GM23338 (cell line): ENCODE measurements at regions not wholly inside any gene's neighbourhood (a gene's known extent, or its start where the extent isn't known, plus 50 kb on each side); places are given as distances from the start of the nearest gene placed in this dataset.

Experiments
- ATAC-seq: fragments of 200-7000 bp; cut with Tn5 transposase; 3 replicates; pipeline ENCODE4 v1.9.1; 2020
- DNase-seq: peaks from one replicate; pipeline ENCODE4 v3.0.0-alpha.2; 2015; ENCODE audit warnings: low spot score
- H2AFZ ChIP-seq: fragments of 200-600 bp; sonication (generic); 2 replicates; pipeline ENCODE4 v1.8.0; 2016; ENCODE audit warnings: antibody characterized with exemption, mild to moderate bottlenecking, moderate library complexity
- H3F3A ChIP-seq: fragments of 200-600 bp; sonication (generic); replicated peaks from 2 replicates; pipeline ENCODE4 v1.8.0; 2017; ENCODE audit warnings: antibody characterized with exemption, mixed run types, low read depth
- H3K27ac ChIP-seq: fragments of 200-600 bp; sonication (generic); 2 replicates; pipeline ENCODE4 v1.6.1; 2016; ENCODE audit warnings: low read depth
- H3K27me3 ChIP-seq: fragments of 200-600 bp; sonication (generic); 2 replicates; pipeline ENCODE4 v1.8.0; 2016; ENCODE audit warnings: mild to moderate bottlenecking, mixed run types, moderate library complexity; ENCODE audit not compliant: insufficient read depth
- H3K36me3 ChIP-seq: fragments of 200-600 bp; sonication (generic); 2 replicates; pipeline ENCODE4 v1.8.0; 2016; ENCODE audit warnings: mild to moderate bottlenecking; ENCODE audit not compliant: insufficient read depth
- H3K4me1 ChIP-seq: fragments of 200-600 bp; sonication (generic); 2 replicates; pipeline ENCODE4 v1.8.0; 2016; ENCODE audit warnings: mild to moderate bottlenecking, moderate library complexity; ENCODE audit not compliant: insufficient read depth
- H3K4me2 ChIP-seq: fragments of 200-600 bp; sonication (generic); 2 replicates; pipeline ENCODE4 v1.7.1; 2017; ENCODE audit warnings: mixed run types
- H3K4me3 ChIP-seq: fragments of 200-600 bp; sonication (generic); 2 replicates; pipeline ENCODE4 v1.6.1; 2016; ENCODE audit warnings: mixed run types
- H3K79me2 ChIP-seq: fragments of 200-600 bp; sonication (generic); replicated peaks from 2 replicates; pipeline ENCODE4 v1.8.0; 2017; ENCODE audit warnings: mild to moderate bottlenecking; ENCODE audit not compliant: insufficient read depth
- H3K9me2 ChIP-seq: fragments of 200-600 bp; sonication (generic); 2 replicates; pipeline ENCODE4 v1.8.0; 2017; ENCODE audit not compliant: insufficient read depth
- H4K20me1 ChIP-seq: fragments of 200-600 bp; sonication (generic); replicated peaks from 2 replicates; pipeline ENCODE4 v1.8.0; 2017; ENCODE audit warnings: mild to moderate bottlenecking; ENCODE audit not compliant: insufficient read depth
- H3K27ac Mint-ChIP-seq: 2 replicates; pipeline ENCODE4 v1.8.0; 2020; ENCODE audit warnings: inconsistent platforms, mild to moderate bottlenecking, moderate library complexity, mixed read lengths
- H3K27me3 Mint-ChIP-seq: 3 replicates; pipeline ENCODE4 v1.8.0; 2022; ENCODE audit warnings: low read depth, mild to moderate bottlenecking, moderate library complexity, mixed read lengths, inconsistent platforms; ENCODE audit not compliant: insufficient read depth, poor library complexity
- H3K36me3 Mint-ChIP-seq: 3 replicates; pipeline ENCODE4 v1.8.0; 2021; ENCODE audit warnings: low read depth, mild to moderate bottlenecking, inconsistent platforms, moderate library complexity, mixed read lengths
- H3K4me1 Mint-ChIP-seq: 3 replicates; pipeline ENCODE4 v1.8.0; 2020; ENCODE audit warnings: mild to moderate bottlenecking, inconsistent platforms, mixed read lengths
- H3K4me3 Mint-ChIP-seq: 3 replicates; pipeline ENCODE4 v1.8.0; 2021; ENCODE audit warnings: moderate library complexity, mild to moderate bottlenecking, inconsistent platforms, mixed read lengths
- H3K9me3 Mint-ChIP-seq: 3 replicates; pipeline ENCODE4 v1.8.0; 2020; ENCODE audit warnings: moderate library complexity, mild to moderate bottlenecking, inconsistent platforms, mixed read lengths
- CTCF ChIP-seq, 2 experiments: fragments of 200-600 bp in 1 of 2; sonication (generic) in 1 of 2; conservative IDR thresholded peaks; 2 replicates each; pipeline versions ENCODE4 v1.5.1 to v1.6.1; 2016 to 2017; ENCODE audit warnings: antibody characterized with exemption in 2 of 2, low read depth in 2 of 2, mild to moderate bottlenecking in 2 of 2, moderate library complexity in 1 of 2
- ETS1 ChIP-seq: IDR thresholded peaks from 2 replicates; pipeline ENCODE4 v1.6.1; 2016; ENCODE audit warnings: antibody characterized with exemption
- EZH2 ChIP-seq: fragments of 200-600 bp; sonication (generic); IDR thresholded peaks from one replicate; pipeline ENCODE4 v1.8.0; 2017; ENCODE audit warnings: antibody characterized with exemption, mild to moderate bottlenecking, low read depth; ENCODE audit not compliant: unreplicated experiment
- EZH2phosphoT487 ChIP-seq: fragments of 200-600 bp; sonication (generic); IDR thresholded peaks from one replicate; pipeline ENCODE4 v1.8.1; 2018; ENCODE audit warnings: antibody characterized with exemption; ENCODE audit not compliant: unreplicated experiment
- JUNB ChIP-seq: IDR thresholded peaks from one replicate; pipeline ENCODE4 v1.6.1; 2016; ENCODE audit warnings: antibody characterized with exemption; ENCODE audit not compliant: unreplicated experiment
- POLR2AphosphoS5 ChIP-seq: IDR thresholded peaks from 2 replicates; pipeline ENCODE4 v1.6.1; 2016; ENCODE audit warnings: antibody characterized with exemption, low read depth
- REST ChIP-seq: IDR thresholded peaks from one replicate; pipeline ENCODE4 v1.6.1; 2018; ENCODE audit warnings: antibody characterized with exemption; ENCODE audit not compliant: unreplicated experiment
- STAT1 ChIP-seq: IDR thresholded peaks from one replicate; pipeline ENCODE4 v1.6.1; 2016; ENCODE audit warnings: antibody characterized with exemption; ENCODE audit not compliant: unreplicated experiment
- ZNF331 ChIP-seq: fragments of 250-450 bp; sonication (Bioruptor Pico); IDR thresholded peaks from 2 replicates; pipeline ENCODE4 v1.5.0; 2020; ENCODE audit warnings: low read depth, mild to moderate bottlenecking, moderate library complexity
- ZNF462 ChIP-seq: fragments of 250-450 bp; sonication (Bioruptor Pico); IDR thresholded peaks from 2 replicates; pipeline ENCODE4 v1.5.0; 2020; ENCODE audit warnings: mild to moderate bottlenecking, moderate library complexity

GRCh38 chr4:152072001-152072485 is 311.2 kb upstream of the GATB start (continued):
- TF ChIP-seq REST (no peak), EZH2 (no peak), STAT1 (no peak), JUNB (no peak), CTCF (conservative IDR thresholded peaks at IDR 0.05; ENCODE audit: low read depth in 2 of 2) (no peak), ETS1 (no peak), EZH2phosphoT487 (no peak)

- H3K36me3 Mint-ChIP-seq, result no peaks in the 10 kb centered on the region
- H3K4me2 ChIP-seq, result no peak overlapping the region
- H2AFZ ChIP-seq, result no peak overlapping the region
- H3K27ac ChIP-seq, result no peak overlapping the region
- no peak overlapping the region for H3K4me3 Mint-ChIP-seq
- H3K27me3 Mint-ChIP-seq, result peaks cover 14% of the 10 kb centered on the region
- no peaks in the 10 kb centered on the region for H3F3A ChIP-seq
- peaks cover 14% of the 10 kb centered on the region; the same call in 1 of the 2 replicates for H3K9me2 ChIP-seq
- no peaks in the 10 kb centered on the region for H3K36me3 ChIP-seq
- H3K4me3 ChIP-seq, result no peak overlapping the region
- DNase-seq, result no peak
- no peaks in the 10 kb centered on the region for H3K27me3 ChIP-seq
- no peaks in the 10 kb centered on the region for H4K20me1 ChIP-seq
- no peak overlapping the region for H3K27ac Mint-ChIP-seq
- no peaks in the 10 kb centered on the region; the same call in 2 of the 3 replicates for H3K9me3 Mint-ChIP-seq
- no peak for ATAC-seq
- peaks cover 7% of the 10 kb centered on the region for H3K4me1 Mint-ChIP-seq
- H3K79me2 ChIP-seq, result no peaks in the 10 kb centered on the region
- H3K4me1 ChIP-seq, result no peaks in the 10 kb centered on the region
- TF ChIP-seq ZNF462 (CRISPR knock-in tag) (no peak), POLR2AphosphoS5 (no peak), EZH2 (no peak), ZNF331 (CRISPR knock-in tag) (no peak), STAT1 (no peak)
Observed at GRCh38 chr4:152070854-152071253, 310.0 kb upstream of the GATB start.
